Adipocyte (in vitro differentiated cells): ENCODE measurements at regions not wholly inside any gene's neighbourhood (a gene's known extent, or its start where the extent isn't known, plus 50 kb on each side); places are given as distances from the start of the nearest gene placed in this dataset.
"Not testable (repeated sequence)": the region's sequence is repeated elsewhere in the genome, so short reads cannot be mapped to it uniquely, and the experiment has no call there.

Experiments used
- DNase-seq: peaks from one replicate; pipeline ENCODE4 v3.0.0-alpha.2; 2015; ENCODE audit warnings: low read depth
- H3K27me3 ChIP-seq: replicated peaks from 2 replicates; pipeline ENCODE4 v1.7.0; 2013; ENCODE audit warnings: mild to moderate bottlenecking, low read length, moderate library complexity; ENCODE audit not compliant: control insufficient read depth, insufficient read depth
- H3K36me3 ChIP-seq: 2 replicates; pipeline ENCODE4 v1.7.0; 2013; ENCODE audit warnings: low read length, mild to moderate bottlenecking, moderate library complexity; ENCODE audit not compliant: control insufficient read depth, insufficient read depth, severe bottlenecking
- H3K4me1 ChIP-seq: 2 replicates; pipeline ENCODE4 v1.7.0; 2013; ENCODE audit warnings: mild to moderate bottlenecking, low read length, moderate library complexity; ENCODE audit not compliant: control insufficient read depth, insufficient read depth
- H3K4me3 ChIP-seq: 2 replicates; pipeline ENCODE4 v1.7.0; 2013; ENCODE audit warnings: mild to moderate bottlenecking, low read length, moderate library complexity
- H3K9ac ChIP-seq: 2 replicates; pipeline ENCODE4 v1.7.0; 2013; ENCODE audit warnings: mild to moderate bottlenecking, low read length, moderate library complexity
- H3K9me3 ChIP-seq: 2 replicates; pipeline ENCODE4 v1.7.0; 2013; ENCODE audit warnings: mild to moderate bottlenecking, low read length, moderate library complexity; ENCODE audit not compliant: control insufficient read depth

DNA sequence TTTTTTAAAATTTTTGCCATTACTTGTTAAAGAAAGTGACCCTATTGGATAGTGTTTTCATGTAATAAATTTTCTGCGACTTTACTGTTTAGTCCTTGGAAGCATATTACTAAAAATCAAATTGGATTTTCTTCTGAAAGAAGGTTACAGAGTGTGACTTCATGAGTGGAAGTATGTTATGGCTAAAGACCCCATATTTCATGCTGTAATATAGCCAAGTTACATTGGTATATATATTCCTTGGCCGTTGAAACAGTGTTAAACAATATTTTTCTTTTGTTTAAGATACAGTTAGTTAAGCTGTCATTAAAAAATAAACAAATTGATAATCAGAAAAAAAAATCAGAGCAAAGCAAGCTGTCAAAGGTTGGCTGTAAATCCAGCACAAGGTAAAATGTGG is 541.7 kb downstream of the TTLL7 start:
- not testable (repeated sequence) for DNase-seq, H3K36me3 ChIP-seq, H3K4me3 ChIP-seq, H3K9me3 ChIP-seq, H3K4me1 ChIP-seq, H3K27me3 ChIP-seq, H3K9ac ChIP-seq

DNA sequence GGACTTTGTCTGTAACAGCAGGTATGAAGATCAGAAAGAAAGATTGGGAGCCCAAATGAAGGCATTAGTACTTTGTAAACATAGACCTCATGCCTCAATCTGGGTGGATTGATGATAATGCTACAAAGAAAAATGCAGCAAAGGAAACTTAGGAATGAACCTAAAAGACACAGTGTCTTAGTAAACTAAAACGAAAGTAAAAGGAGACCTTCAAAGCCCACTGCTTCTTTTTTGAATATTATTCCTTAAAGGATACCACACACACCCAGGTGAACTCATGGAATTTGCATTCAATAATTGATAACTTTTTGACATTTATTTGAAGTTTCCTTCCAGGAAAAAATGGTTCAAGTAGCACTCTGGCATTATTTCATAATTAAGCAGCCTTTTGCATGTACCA is 543.2 kb downstream of the TTLL7 start:
- not testable (repeated sequence) for H3K9me3 ChIP-seq, H3K4me1 ChIP-seq, H3K9ac ChIP-seq, H3K4me3 ChIP-seq, H3K27me3 ChIP-seq, DNase-seq, H3K36me3 ChIP-seq

DNA sequence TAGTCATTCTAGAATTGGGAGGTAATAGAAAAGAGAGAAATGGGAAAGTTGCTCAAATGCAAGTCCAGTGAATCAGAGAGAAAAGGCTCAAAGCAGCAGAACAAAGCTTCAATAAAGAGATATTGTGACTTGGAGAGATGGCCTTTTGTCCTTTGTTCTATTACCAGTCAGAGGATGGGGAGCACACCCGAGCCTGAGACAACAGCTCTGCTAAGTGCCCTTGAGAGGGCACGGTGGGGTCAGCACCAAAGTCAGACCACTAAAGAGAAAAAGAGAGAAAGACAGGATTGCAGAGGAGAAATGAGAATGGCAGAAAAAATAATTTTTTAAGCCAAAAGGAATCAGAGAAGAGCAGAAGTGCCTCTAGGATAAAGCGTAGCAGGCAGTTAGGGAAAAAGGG is 553.1 kb downstream of the TTLL7 start:
- H3K27me3 ChIP-seq, H3K36me3 ChIP-seq, H3K4me3 ChIP-seq, H3K9ac ChIP-seq, H3K4me1 ChIP-seq, DNase-seq, H3K9me3 ChIP-seq: not testable (repeated sequence)

DNA sequence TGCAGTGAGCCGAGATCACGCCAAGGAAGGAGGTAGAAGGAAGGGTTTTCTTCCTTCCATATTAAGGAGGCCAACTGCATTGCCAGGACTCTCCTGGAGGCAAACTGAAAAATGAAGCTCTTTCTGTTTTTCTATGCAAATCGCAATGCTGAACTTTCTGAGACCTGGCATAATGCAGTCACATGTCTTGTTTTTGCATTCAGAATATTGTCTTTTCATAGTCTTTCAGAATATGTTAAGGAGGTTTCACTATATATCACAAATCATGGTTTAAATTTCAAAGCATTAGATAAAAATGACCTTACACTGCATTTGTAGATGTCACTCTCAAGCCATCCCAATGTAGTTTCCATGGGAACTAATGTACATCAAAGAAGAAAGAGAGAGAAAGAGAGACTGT is 556.5 kb downstream of the TTLL7 start:
- DNase-seq, H3K27me3 ChIP-seq, H3K4me3 ChIP-seq, H3K9ac ChIP-seq, H3K9me3 ChIP-seq, H3K36me3 ChIP-seq, H3K4me1 ChIP-seq: not testable (repeated sequence)

DNA sequence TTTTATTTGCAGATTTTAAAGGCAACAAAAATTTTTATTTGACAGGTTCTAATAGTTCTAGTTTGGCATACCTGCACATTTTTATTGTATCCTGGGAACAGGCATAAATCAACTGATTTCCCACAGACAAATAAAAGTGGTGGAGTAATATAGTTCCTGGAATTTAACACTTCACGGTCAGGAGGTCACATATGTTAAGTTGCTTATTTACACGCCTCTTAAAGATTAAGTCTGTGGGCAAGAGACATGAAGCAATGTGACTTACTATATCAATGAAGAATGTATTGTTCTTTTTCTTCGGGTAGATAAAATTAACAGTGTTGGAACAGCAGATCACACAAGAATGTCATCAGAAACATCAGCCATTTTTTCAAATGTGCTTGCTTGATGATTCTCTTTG is 558.3 kb downstream of the TTLL7 start:
- H3K27me3 ChIP-seq, H3K9ac ChIP-seq, H3K4me3 ChIP-seq, H3K36me3 ChIP-seq, H3K4me1 ChIP-seq, H3K9me3 ChIP-seq: not testable (repeated sequence)
- peak; percentile 48 for DNase-seq

DNA sequence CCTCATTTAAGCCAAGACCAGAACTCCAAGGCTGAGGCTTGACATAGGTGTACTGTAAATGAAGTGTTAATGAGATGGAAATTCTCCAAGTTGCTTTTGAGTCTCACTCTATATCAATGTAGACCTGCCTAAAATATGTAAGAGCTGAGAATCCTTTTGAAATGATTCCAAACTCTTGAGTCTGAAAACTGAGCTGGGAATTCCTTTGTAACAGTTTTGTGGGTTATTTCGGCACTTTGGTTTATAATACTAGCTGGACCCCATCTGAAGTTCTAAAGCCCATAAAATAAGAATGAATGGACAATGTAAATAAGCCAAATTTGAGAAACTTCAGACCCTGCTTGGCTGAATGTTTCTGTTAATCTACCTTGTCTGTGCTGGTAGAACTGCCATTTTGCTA is 558.9 kb downstream of the TTLL7 start:
- H3K36me3 ChIP-seq, H3K9me3 ChIP-seq, H3K27me3 ChIP-seq, H3K4me1 ChIP-seq, H3K4me3 ChIP-seq, DNase-seq, H3K9ac ChIP-seq: not testable (repeated sequence)

DNA sequence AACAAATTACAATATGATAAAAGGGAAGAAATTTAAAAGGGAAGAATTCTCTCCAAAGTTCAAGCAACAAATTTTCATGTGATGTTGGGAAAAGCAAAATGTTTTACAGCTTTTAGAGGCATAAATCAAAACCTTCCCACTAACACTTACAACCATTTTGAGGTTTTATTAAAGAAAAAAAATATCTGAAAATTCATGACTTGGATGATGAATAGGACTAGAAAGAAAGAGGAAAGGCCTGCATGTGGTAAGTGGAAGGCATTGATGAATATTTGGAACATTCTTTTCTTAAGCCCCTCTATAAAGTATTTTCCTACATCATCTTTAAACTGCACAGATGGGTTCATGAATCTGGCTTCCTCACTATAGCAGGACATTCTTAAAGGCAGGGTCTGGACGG is 560.6 kb downstream of the TTLL7 start:
- not testable (repeated sequence) for H3K9me3 ChIP-seq, H3K4me3 ChIP-seq, H3K36me3 ChIP-seq, H3K9ac ChIP-seq, H3K27me3 ChIP-seq, H3K4me1 ChIP-seq, DNase-seq

DNA sequence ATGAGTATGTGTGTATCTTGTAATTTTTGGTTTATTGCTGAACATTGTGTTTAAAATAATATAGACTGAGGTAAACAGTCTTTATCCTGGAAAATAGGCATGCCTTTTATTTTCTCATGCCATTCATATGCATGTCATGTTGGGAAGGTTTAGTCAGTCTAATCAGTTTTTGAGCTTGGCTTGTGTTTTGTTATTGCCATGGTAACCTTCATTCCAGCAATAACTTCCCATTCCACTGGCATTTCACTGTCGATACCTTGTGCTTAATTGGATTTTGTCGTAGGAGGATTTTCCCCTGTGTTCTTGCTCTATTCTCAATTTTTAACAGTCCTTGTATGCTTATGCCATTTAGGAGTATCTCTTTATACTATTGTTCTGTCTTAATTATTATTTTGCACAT is 563.6 kb downstream of the TTLL7 start:
- H3K9ac ChIP-seq, H3K4me1 ChIP-seq, H3K36me3 ChIP-seq, H3K27me3 ChIP-seq, DNase-seq, H3K4me3 ChIP-seq, H3K9me3 ChIP-seq: not testable (repeated sequence)

DNA sequence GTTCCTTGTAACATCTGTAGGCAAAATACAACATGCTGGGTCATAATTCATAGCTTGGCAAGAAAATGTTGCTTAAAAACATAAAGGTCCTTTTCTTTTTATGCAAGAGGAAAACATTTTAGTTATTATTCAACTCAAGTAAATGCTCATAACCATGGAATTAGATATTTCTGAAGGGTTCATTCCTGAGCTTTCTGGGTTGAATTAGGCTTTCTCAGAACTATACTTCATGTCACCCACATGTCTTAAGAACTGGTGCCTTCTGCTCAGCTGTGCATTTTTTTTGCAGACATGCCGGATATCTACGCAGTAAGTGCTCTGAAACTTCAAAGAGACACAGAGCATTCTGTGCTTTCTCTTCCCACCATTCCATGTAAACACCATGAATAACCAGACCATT is 571.4 kb downstream of the TTLL7 start:
- H3K4me3 ChIP-seq, H3K9me3 ChIP-seq, H3K4me1 ChIP-seq, H3K9ac ChIP-seq, H3K27me3 ChIP-seq, H3K36me3 ChIP-seq: not testable (repeated sequence)
- DNase-seq = peak; percentile 32

DNA sequence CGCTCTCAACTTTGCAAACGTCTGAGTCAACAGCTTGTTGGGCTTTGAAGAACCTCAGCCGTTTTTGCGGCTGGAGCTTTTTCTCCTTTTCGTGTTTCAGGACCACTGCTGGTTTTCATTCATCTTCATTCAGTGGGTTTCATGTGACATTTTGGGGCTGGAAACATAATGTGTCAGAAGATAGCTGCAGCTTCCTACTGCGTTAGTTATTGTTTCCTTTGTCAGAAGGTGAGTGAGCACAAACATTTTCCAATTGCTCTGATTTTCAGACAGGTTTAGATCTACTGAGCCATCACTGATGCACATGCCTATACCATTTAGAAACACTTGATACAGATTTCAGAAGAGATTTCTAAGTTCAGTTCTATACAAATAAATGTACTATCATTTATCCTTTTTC is 575.5 kb downstream of the TTLL7 start:
- H3K4me3 ChIP-seq, H3K9me3 ChIP-seq, DNase-seq, H3K36me3 ChIP-seq, H3K27me3 ChIP-seq, H3K4me1 ChIP-seq, H3K9ac ChIP-seq: not testable (repeated sequence)

DNA sequence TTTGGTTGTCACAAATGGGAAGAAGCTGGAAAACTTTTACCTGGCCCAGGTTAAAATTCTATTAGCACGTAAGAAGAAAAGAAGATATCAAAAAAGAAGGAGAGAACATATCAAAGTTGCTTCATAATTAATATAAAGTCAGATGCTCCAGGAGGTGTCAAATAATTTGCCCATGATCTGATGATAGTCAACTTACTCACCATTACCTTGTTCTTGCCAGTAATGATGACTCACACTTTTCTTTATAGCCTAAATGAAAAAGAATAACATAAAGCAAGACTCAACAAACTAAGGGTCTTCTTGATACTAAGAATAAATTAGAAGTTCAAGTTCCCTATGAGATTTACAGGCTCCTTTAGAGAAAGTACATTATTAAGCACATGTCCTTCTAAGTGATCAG is 580.4 kb downstream of the TTLL7 start:
- Histone ChIP-seq H3K4me1 (no peaks in the 10 kb centered on the region), H3K9ac (no peak overlapping the region), H3K9me3 (no peaks in the 10 kb centered on the region), H3K27me3 (no peaks in the 10 kb centered on the region), H3K36me3 (no peaks in the 10 kb centered on the region), H3K4me3 (no peak overlapping the region)
- DNase-seq = no peak

DNA sequence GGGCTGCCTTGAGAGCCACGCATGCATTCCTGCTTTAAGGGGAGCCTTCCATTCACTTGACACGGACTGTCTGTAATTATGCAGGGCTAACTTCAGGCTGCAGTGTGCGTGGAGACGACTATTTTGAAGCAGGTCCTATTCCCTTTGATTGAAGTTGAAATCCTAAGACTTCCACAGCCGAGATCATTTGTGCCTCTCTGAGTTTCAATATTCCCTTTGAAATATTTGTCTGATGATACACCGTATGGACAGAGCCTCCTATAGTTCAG is 585.2 kb downstream of the TTLL7 start:
- H3K36me3 ChIP-seq, H3K9ac ChIP-seq, H3K9me3 ChIP-seq, DNase-seq, H3K27me3 ChIP-seq, H3K4me1 ChIP-seq, H3K4me3 ChIP-seq: not testable (repeated sequence)
